ENCODE measurements at regions not wholly inside any gene's neighbourhood (a gene's known extent, or its start where the extent isn't known, plus 50 kb on each side); places are given as distances from the start of the nearest gene placed in this dataset.

GRCh38 chr12:92237262-92237661, 91.6 kb upstream of the BTG1 start:
- DNase-seq (ENCODE audit: low spot score): no peak
- H3F3A ChIP-seq (replicated peaks; ENCODE audit: low read depth): no peaks in the 10 kb centered on the region
- no peaks in the 10 kb centered on the region for H3K4me1 Mint-ChIP-seq
- no peaks in the 10 kb centered on the region for H3K36me3 Mint-ChIP-seq (ENCODE audit: low read depth)
- H3K4me2 ChIP-seq: no peak overlapping the region
- H3K79me2 ChIP-seq (replicated peaks; ENCODE audit: insufficient read depth): no peaks in the 10 kb centered on the region
- H3K27ac ChIP-seq (ENCODE audit: low read depth): no peak overlapping the region
- no peak overlapping the region for H2AFZ ChIP-seq
- no peaks in the 10 kb centered on the region for H3K9me2 ChIP-seq (ENCODE audit: insufficient read depth)
- H3K4me1 ChIP-seq (ENCODE audit: insufficient read depth): no peaks in the 10 kb centered on the region
- TF ChIP-seq REST (IDR thresholded peaks at IDR 0.05; ENCODE audit: unreplicated experiment): no peak
- no peak for TF ChIP-seq CREB1 (CRISPR knock-in tag; IDR thresholded peaks at IDR 0.05; ENCODE audit: low read depth)
- no peak for TF ChIP-seq EZH2 (IDR thresholded peaks at IDR 0.05; ENCODE audit: low read depth, unreplicated experiment)
- TF ChIP-seq ETS1 (IDR thresholded peaks at IDR 0.05): no peak
- no peak for TF ChIP-seq POLR2AphosphoS5 (IDR thresholded peaks at IDR 0.05; ENCODE audit: low read depth)
- TF ChIP-seq STAT1 (IDR thresholded peaks at IDR 0.05; ENCODE audit: unreplicated experiment): no peak
- no peak for TF ChIP-seq JUNB (IDR thresholded peaks at IDR 0.05; ENCODE audit: unreplicated experiment)
- no peak for TF ChIP-seq CTCF (conservative IDR thresholded peaks at IDR 0.05; ENCODE audit: low read depth in 2 of 2)
- TF ChIP-seq ZNF114 (CRISPR knock-in tag; IDR thresholded peaks at IDR 0.05): no peak
- no peak for TF ChIP-seq NANOG (IDR thresholded peaks at IDR 0.05; ENCODE audit: borderline replicate concordance)
- no peak for TF ChIP-seq ZNF331 (CRISPR knock-in tag; IDR thresholded peaks at IDR 0.05; ENCODE audit: low read depth)
- no peak for TF ChIP-seq ZNF462 (CRISPR knock-in tag; IDR thresholded peaks at IDR 0.05)
- TF ChIP-seq EZH2phosphoT487 (IDR thresholded peaks at IDR 0.05; ENCODE audit: unreplicated experiment): no peak
- H3K27me3 ChIP-seq (ENCODE audit: insufficient read depth): no peaks in the 10 kb centered on the region
- no peak overlapping the region for H3K27ac Mint-ChIP-seq
- H3K4me3 Mint-ChIP-seq: no peak overlapping the region
- ATAC-seq: no peak
- peaks cover 5% of the 10 kb centered on the region for H3K27me3 Mint-ChIP-seq (ENCODE audit: insufficient read depth, low read depth, poor library complexity)
- no peaks in the 10 kb centered on the region for H3K36me3 ChIP-seq (ENCODE audit: insufficient read depth)
- H3K9me3 Mint-ChIP-seq: no peaks in the 10 kb centered on the region; the same call in 2 of the 3 replicates
- H3K4me3 ChIP-seq: no peak overlapping the region
- H4K20me1 ChIP-seq (replicated peaks; ENCODE audit: insufficient read depth): no peaks in the 10 kb centered on the region

Data from GM23338 (cell line).